ENCODE measurements at regions not wholly inside any gene's neighbourhood (a gene's known extent, or its start where the extent isn't known, plus 50 kb on each side); places are given as distances from the start of the nearest gene placed in this dataset.

DNA sequence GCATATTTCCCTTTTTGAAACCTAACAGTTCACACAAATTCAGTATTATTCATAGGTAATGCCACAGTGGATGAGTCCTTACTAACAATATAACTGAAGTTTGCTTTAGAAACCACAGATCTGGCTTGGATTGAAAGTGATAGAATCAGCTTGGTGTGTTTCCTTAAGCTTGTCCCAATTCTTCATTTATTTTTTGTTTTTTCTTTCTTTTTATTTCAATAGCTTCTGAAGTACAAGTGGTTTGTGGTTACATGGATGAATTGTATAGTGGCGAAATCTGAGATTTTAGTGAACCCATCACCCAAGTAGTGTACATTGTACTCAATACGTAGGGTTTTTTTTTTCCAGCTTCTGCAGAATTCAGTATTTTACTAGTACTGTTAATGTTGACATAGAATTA lies 518.2 kb upstream of the SEMA3D start:
- Histone ChIP-seq H3K4me3 (ENCODE audit: severe bottlenecking) (no peak overlapping the region), H3K27me3 (ENCODE audit: insufficient read depth, poor library complexity, severe bottlenecking) (no peaks in the 10 kb centered on the region), H3K36me3 (ENCODE audit: low read depth) (no peaks in the 10 kb centered on the region), H3K9me3 (ENCODE audit: severe bottlenecking) (no peaks in the 10 kb centered on the region), H3K27ac (ENCODE audit: poor library complexity, severe bottlenecking) (no peak overlapping the region), H3K4me1 (ENCODE audit: insufficient read depth, poor library complexity, severe bottlenecking) (no peaks in the 10 kb centered on the region)
- ATAC-seq (ENCODE audit: low read depth) (no peak), DNase-seq (ENCODE audit: low spot score) (no peak)
- TF ChIP-seq, protein P1, sequence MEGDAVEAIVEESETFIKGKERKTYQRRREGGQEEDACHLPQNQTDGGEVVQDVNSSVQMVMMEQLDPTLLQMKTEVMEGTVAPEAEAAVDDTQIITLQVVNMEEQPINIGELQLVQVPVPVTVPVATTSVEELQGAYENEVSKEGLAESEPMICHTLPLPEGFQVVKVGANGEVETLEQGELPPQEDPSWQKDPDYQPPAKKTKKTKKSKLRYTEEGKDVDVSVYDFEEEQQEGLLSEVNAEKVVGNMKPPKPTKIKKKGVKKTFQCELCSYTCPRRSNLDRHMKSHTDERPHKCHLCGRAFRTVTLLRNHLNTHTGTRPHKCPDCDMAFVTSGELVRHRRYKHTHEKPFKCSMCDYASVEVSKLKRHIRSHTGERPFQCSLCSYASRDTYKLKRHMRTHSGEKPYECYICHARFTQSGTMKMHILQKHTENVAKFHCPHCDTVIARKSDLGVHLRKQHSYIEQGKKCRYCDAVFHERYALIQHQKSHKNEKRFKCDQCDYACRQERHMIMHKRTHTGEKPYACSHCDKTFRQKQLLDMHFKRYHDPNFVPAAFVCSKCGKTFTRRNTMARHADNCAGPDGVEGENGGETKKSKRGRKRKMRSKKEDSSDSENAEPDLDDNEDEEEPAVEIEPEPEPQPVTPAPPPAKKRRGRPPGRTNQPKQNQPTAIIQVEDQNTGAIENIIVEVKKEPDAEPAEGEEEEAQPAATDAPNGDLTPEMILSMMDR (IDR thresholded peaks at IDR 0.05; ENCODE audit: poor library complexity, severe bottlenecking), result no peak

GRCh38 chr7:85703251-85704010 lies 516.6 kb upstream of the SEMA3D start:
- H3K9me3 ChIP-seq (ENCODE audit: severe bottlenecking), result no peaks in the 10 kb centered on the region
- no peaks in the 10 kb centered on the region for H3K36me3 ChIP-seq (ENCODE audit: low read depth)
- H3K27ac ChIP-seq (ENCODE audit: poor library complexity, severe bottlenecking), result no peak overlapping the region
- H3K27me3 ChIP-seq (ENCODE audit: insufficient read depth, poor library complexity, severe bottlenecking), result no peaks in the 10 kb centered on the region
- ATAC-seq (ENCODE audit: low read depth) (no peak), DNase-seq (ENCODE audit: low spot score) (no peak)
- no peaks in the 10 kb centered on the region for H3K4me1 ChIP-seq (ENCODE audit: insufficient read depth, poor library complexity, severe bottlenecking)
- TF ChIP-seq, protein P1 (IDR thresholded peaks at IDR 0.05; ENCODE audit: poor library complexity, severe bottlenecking), result no peak
- no peak overlapping the region for H3K4me3 ChIP-seq (ENCODE audit: severe bottlenecking)

DNA sequence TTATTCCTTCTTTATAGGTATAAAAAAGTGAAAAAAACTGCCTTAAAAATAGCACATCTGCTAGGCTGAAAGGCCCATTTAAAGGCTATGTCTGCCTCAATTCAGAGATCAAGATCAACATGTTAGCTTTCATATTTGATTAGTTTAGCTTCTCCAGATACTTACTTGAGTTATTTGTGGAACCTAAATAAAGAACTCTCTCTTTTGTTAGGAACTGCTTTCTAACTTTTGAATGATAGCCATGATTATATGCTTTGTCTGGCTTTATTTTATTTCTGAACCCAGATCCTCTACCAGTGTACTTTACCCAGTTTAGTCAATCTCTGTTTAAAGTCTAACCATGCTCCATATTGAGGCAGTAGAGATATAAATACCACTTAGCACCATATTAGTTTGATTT lies 515.5 kb upstream of the SEMA3D start:
- TF ChIP-seq, protein P1 (IDR thresholded peaks at IDR 0.05; ENCODE audit: poor library complexity, severe bottlenecking), result no peak
- no peak overlapping the region for H3K27ac ChIP-seq (ENCODE audit: poor library complexity, severe bottlenecking)
- H3K9me3 ChIP-seq (ENCODE audit: severe bottlenecking), result no peaks in the 10 kb centered on the region
- DNase-seq (ENCODE audit: low spot score) (no peak), ATAC-seq (ENCODE audit: low read depth) (no peak)
- H3K4me1 ChIP-seq (ENCODE audit: insufficient read depth, poor library complexity, severe bottlenecking), result peaks cover 7% of the 10 kb centered on the region
- no peak overlapping the region for H3K4me3 ChIP-seq (ENCODE audit: severe bottlenecking)
- no peaks in the 10 kb centered on the region for H3K27me3 ChIP-seq (ENCODE audit: insufficient read depth, poor library complexity, severe bottlenecking)
- no peaks in the 10 kb centered on the region for H3K36me3 ChIP-seq (ENCODE audit: low read depth)

GRCh38 chr7:85699482-85699881 lies 512.6 kb upstream of the SEMA3D start:
- Histone ChIP-seq H3K4me1 (ENCODE audit: insufficient read depth, poor library complexity, severe bottlenecking) (peaks cover 28% of the 10 kb centered on the region), H3K9me3 (ENCODE audit: severe bottlenecking) (no peaks in the 10 kb centered on the region), H3K36me3 (ENCODE audit: low read depth) (no peaks in the 10 kb centered on the region), H3K27ac (ENCODE audit: poor library complexity, severe bottlenecking) (no peak overlapping the region), H3K4me3 (ENCODE audit: severe bottlenecking) (no peak overlapping the region), H3K27me3 (ENCODE audit: insufficient read depth, poor library complexity, severe bottlenecking) (no peaks in the 10 kb centered on the region)
- TF ChIP-seq, protein P1 (IDR thresholded peaks at IDR 0.05; ENCODE audit: poor library complexity, severe bottlenecking), result no peak
- no peak for ATAC-seq (ENCODE audit: low read depth)
- no peak for DNase-seq (ENCODE audit: low spot score)

- H3K4me1 ChIP-seq (ENCODE audit: insufficient read depth, poor library complexity, severe bottlenecking), result peaks cover 28% of the 10 kb centered on the region
- no peak overlapping the region for H3K4me3 ChIP-seq (ENCODE audit: severe bottlenecking)
- DNase-seq (ENCODE audit: low spot score), result no peak
- peak; percentile 99 for ATAC-seq (ENCODE audit: low read depth)
- no peaks in the 10 kb centered on the region for H3K36me3 ChIP-seq (ENCODE audit: low read depth)
- TF ChIP-seq, protein P1 (IDR thresholded peaks at IDR 0.05; ENCODE audit: poor library complexity, severe bottlenecking), result no peak
- H3K27ac ChIP-seq (ENCODE audit: poor library complexity, severe bottlenecking), result peak overlapping the region; percentile 41
- H3K27me3 ChIP-seq (ENCODE audit: insufficient read depth, poor library complexity, severe bottlenecking), result no peaks in the 10 kb centered on the region
- H3K9me3 ChIP-seq (ENCODE audit: severe bottlenecking), result no peaks in the 10 kb centered on the region
Observed at GRCh38 chr7:85695533-85695932, 508.7 kb upstream of the SEMA3D start.

Data from RWPE2 (cell line).